Lung (tissue), 11 donors: ENCODE measurements at regions not wholly inside any gene's neighbourhood (a gene's known extent, or its start where the extent isn't known, plus 50 kb on each side); places are given as distances from the start of the nearest gene placed in this dataset.

ENCODE experiments used
- ATAC-seq: fragments of 200-7000 bp; cut with Tn5 transposase; one replicate; pipeline ENCODE4 v1.9.1; 2020; ENCODE audit warnings: moderate number of reproducible peaks; ENCODE audit not compliant: insufficient read depth, low FRiP score
- DNase-seq, 3 donors: peaks; one replicate each; pipeline ENCODE4 v3.0.0-alpha.2; 2013 to 2017
- H3K27ac ChIP-seq, 2 donors: one replicate each; pipeline ENCODE4 v1.5.1; 2013; ENCODE audit warnings: mild to moderate bottlenecking in 2 of 2, moderate library complexity in 2 of 2, control low read depth in 1 of 2, inconsistent platforms in 1 of 2, low read depth in 1 of 2, low read length in 1 of 2
- H3K27me3 ChIP-seq, 3 donors: one replicate each; pipeline ENCODE4 v1.5.1; 2013; ENCODE audit warnings: low read length in 2 of 3; ENCODE audit not compliant: control insufficient read depth in 3 of 3, insufficient read depth in 3 of 3
- H3K36me3 ChIP-seq, 4 donors: one replicate each; pipeline ENCODE4 v1.5.1; 2013; ENCODE audit warnings: low read length in 4 of 4, mild to moderate bottlenecking in 1 of 4, moderate library complexity in 1 of 4; ENCODE audit not compliant: control insufficient read depth in 4 of 4, insufficient read depth in 4 of 4
- H3K4me1 ChIP-seq, 5 donors: one replicate each; pipeline ENCODE4 v1.5.1; 2013; ENCODE audit warnings: low read length in 5 of 5, mild to moderate bottlenecking in 2 of 5, moderate library complexity in 1 of 5; ENCODE audit not compliant: control insufficient read depth in 5 of 5, insufficient read depth in 5 of 5
- H3K4me3 ChIP-seq: one replicate; pipeline ENCODE4 v1.5.1; 2013; ENCODE audit warnings: mild to moderate bottlenecking, control low read depth, moderate library complexity
- H3K9ac ChIP-seq, 2 donors: one replicate each; pipeline ENCODE4 v1.5.1; 2013; ENCODE audit warnings: low read length in 2 of 2, control low read depth in 1 of 2; ENCODE audit not compliant: insufficient read depth in 1 of 2
- H3K9me3 ChIP-seq, 4 donors: one replicate each; pipeline ENCODE4 v1.5.1; 2013; ENCODE audit warnings: low read length in 3 of 4, mild to moderate bottlenecking in 1 of 4, moderate library complexity in 1 of 4; ENCODE audit not compliant: control insufficient read depth in 4 of 4, insufficient read depth in 3 of 4
- CTCF ChIP-seq: IDR thresholded peaks from 2 replicates; pipeline ENCODE4 v1.5.1; 2012; ENCODE audit warnings: mild to moderate bottlenecking; ENCODE audit errors: control extremely low read depth, extremely low read depth
- WGBS, 2 donors: extraction: QIAGEN DNeasy Blood & Tissue Kit; methylation state at CpG; one replicate each; pipeline ENCODE4 v1.1.7; 2013; 5-methylcytosine and 5-hydroxymethylcytosine counted together
- donor health status: control.
- donor health status: control.
- donor health status: Bipolar disorder and iron deficiency.
- donor health status: healthy.
- donor health status: DM: yes; HTN: yes; CAD: no.

DNA sequence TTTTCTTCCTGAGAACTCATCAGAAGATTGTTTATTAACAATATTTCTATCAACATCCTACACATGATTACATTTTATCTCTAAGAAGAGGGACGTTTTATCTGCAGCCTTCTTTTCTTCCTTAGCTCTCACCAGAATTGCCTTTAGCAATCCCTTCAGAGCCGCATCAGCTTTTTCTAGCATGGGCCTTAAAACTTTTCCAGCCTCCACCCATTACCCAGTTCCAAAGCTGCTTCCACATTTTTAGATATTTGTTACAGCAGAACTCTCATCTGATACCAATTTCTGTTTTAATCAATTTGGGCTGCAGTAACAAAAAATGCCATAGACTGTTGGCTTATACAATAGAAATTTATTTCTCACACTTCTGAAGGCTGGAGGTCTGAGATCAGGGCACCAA lies 281.5 kb downstream of the THBS2 start:
- ATAC-seq: no peak
- no peaks in the 10 kb centered on the region for H3K9me3 ChIP-seq
- H3K9ac ChIP-seq: no peak overlapping the region
- WGBS, 2 donors: 65 to 82% methylated on average over 2 of the region's 2 CpGs
- no peaks in the 10 kb centered on the region for H3K36me3 ChIP-seq
- H3K27me3 ChIP-seq: peaks cover 0 to 3% (median 0%) of the 10 kb centered on the region in 3 donors
- no peak for TF ChIP-seq CTCF
- H3K27ac ChIP-seq: no peak overlapping the region
- H3K4me1 ChIP-seq: peaks cover 2 to 15% (median 4%) of the 10 kb centered on the region in 5 donors
- no peak overlapping the region for H3K4me3 ChIP-seq
- DNase-seq: no peak

DNA sequence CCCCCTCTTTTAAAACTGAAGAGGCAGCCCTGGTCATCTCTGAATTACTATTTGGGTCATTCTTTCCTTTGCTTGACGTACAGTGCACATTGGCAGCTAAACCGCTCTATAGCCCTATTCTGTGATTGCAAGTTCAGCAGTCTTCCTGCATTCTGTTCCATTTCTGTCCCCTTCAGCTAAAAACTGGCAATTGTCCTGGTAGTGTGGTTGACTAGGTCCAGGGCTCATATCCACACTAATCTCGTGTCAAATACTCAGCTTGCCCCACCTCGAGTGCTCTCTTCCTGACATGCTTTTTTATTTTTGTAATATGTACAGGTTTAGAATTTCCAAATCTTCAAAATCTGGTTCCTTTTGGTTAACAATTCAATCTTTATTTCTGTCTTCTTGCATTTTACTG lies 282.1 kb downstream of the THBS2 start:
- no peak for TF ChIP-seq CTCF
- H3K36me3 ChIP-seq: no peaks in the 10 kb centered on the region
- DNase-seq (no peak), ATAC-seq (no peak)
- 79 to 88% methylated on average over 4 of the region's 4 CpGs for WGBS, 2 donors
- no peaks in the 10 kb centered on the region for H3K9me3 ChIP-seq
- peaks cover 2 to 19% (median 4%) of the 10 kb centered on the region in 5 donors for H3K4me1 ChIP-seq
- no peak overlapping the region for H3K4me3 ChIP-seq
- H3K27me3 ChIP-seq: peaks cover 0 to 3% (median 0%) of the 10 kb centered on the region in 3 donors
- no peak overlapping the region for H3K27ac ChIP-seq
- no peak overlapping the region for H3K9ac ChIP-seq

DNA sequence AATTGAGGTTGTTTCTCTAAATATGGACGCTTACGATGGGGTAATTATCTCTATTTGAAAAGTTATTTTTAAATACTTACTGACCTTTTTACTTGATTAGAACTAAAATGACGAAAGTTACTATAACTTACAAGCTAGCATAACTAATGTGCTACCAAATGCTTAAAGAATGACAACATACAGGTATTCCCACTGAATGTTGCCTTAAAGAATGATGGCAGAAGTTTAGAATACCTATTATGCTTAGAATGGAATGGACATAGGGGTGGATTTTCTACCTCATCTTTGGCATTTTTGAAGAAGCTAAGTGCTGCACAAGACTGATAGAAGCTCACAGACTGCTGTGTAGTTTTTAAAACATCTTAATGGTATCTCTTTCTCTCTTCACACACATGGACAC lies 284.8 kb downstream of the THBS2 start:
- Histone ChIP-seq H3K4me1 (peaks cover 2 to 19% (median 4%) of the 10 kb centered on the region in 5 donors), H3K27ac (no peak overlapping the region), H3K27me3 (peaks cover 0 to 3% (median 0%) of the 10 kb centered on the region in 3 donors), H3K36me3 (no peaks in the 10 kb centered on the region), H3K4me3 (no peak overlapping the region), H3K9me3 (peaks cover 0 to 3% (median under 1%) of the 10 kb centered on the region in 4 donors), H3K9ac (no peak overlapping the region)
- DNase-seq (no peak), ATAC-seq (no peak)
- TF ChIP-seq CTCF: no peak
- WGBS, 2 donors: 89 to 93% methylated on average over 3 of the region's 3 CpGs

- 76 to 80% methylated on average over 10 of the region's 10 CpGs for WGBS, 2 donors
- peak; percentile 65 to 85 (median 78) for DNase-seq
- H3K9ac ChIP-seq: peak overlapping the region in 1 of 2 donors; percentile 29
- no peaks in the 10 kb centered on the region for H3K36me3 ChIP-seq
- TF ChIP-seq CTCF: no peak
- H3K27ac ChIP-seq: no peak overlapping the region
- peaks cover 0 to 3% (median 0%) of the 10 kb centered on the region in 3 donors for H3K27me3 ChIP-seq
- no peak for ATAC-seq
- H3K4me1 ChIP-seq: peaks cover 2 to 19% (median 4%) of the 10 kb centered on the region in 5 donors
- no peak overlapping the region for H3K4me3 ChIP-seq
- peaks cover 0 to 3% (median under 1%) of the 10 kb centered on the region in 4 donors for H3K9me3 ChIP-seq
These were observed 285.4 kb downstream of the THBS2 start for GRCh38 chr6:168968228-168968627.
